GM18870 (cell line): ENCODE measurements at regions not wholly inside any gene's neighbourhood (a gene's known extent, or its start where the extent isn't known, plus 50 kb on each side); places are given as distances from the start of the nearest gene placed in this dataset.
A peak's percentile ranks its signal among the peaks of the same experiment; 100 is the strongest.

Experiments
- ATAC-seq: cut with Tn5 transposase; IDR thresholded peaks from one replicate; pipeline ENCODE4 v1.9.1; 2021; ENCODE audit warnings: moderate library complexity; ENCODE audit not compliant: unreplicated experiment

GRCh38 chr10:44845361-44846175, 65.6 kb upstream of the TMEM72 start:
- ATAC-seq, result no peak

- ATAC-seq, result no peak
Observed at GRCh38 chr10:44847110-44847509, 64.0 kb upstream of the TMEM72 start.

GRCh38 chr10:44848211-44848610, 62.9 kb upstream of the TMEM72 start:
- no peak for ATAC-seq

- no peak for ATAC-seq
Observed at GRCh38 chr10:44849936-44850335, 61.2 kb upstream of the TMEM72 start.

- ATAC-seq, result no peak
Observed at GRCh38 chr10:44850356-44850934, 60.7 kb upstream of the TMEM72 start.

GRCh38 chr10:44851413-44851812, 59.7 kb upstream of the TMEM72 start:
- no peak for ATAC-seq

GRCh38 chr10:44851881-44852280, 59.3 kb upstream of the TMEM72 start:
- ATAC-seq, result no peak

- ATAC-seq, result no peak
Observed at GRCh38 chr10:44853148-44853734, 57.9 kb upstream of the TMEM72 start.

- no peak for ATAC-seq
Observed at GRCh38 chr10:44853796-44854195, 57.3 kb upstream of the TMEM72 start.

- ATAC-seq, result no peak
Observed at GRCh38 chr10:44854693-44855350, 56.3 kb upstream of the TMEM72 start.

GRCh38 chr10:44856696-44857095, 54.4 kb upstream of the TMEM72 start:
- no peak for ATAC-seq

GRCh38 chr10:44857363-44858016, 53.6 kb upstream of the TMEM72 start:
- peak; percentile 68 for ATAC-seq

- ATAC-seq, result no peak
Observed at GRCh38 chr10:44858017-44858371, 53.1 kb upstream of the TMEM72 start.

- no peak for ATAC-seq
Observed at GRCh38 chr10:44858988-44859387, 52.1 kb upstream of the TMEM72 start.

GRCh38 chr10:44859546-44860285, 51.4 kb upstream of the TMEM72 start:
- ATAC-seq, result no peak

GRCh38 chr10:44860811-44861736, 50.1 kb upstream of the TMEM72 start:
- no peak for ATAC-seq
